HG02981 (cell line): ENCODE measurements at regions not wholly inside any gene's neighbourhood (a gene's known extent, or its start where the extent isn't known, plus 50 kb on each side); places are given as distances from the start of the nearest gene placed in this dataset.

Experiments
- ATAC-seq: cut with Tn5 transposase; IDR thresholded peaks from one replicate; pipeline ENCODE4 v1.9.1; 2021; ENCODE audit warnings: mild to moderate bottlenecking, moderate library complexity; ENCODE audit not compliant: unreplicated experiment

GRCh38 chr4:30653291-30653690 is 66.9 kb upstream of the PCDH7 start:
- ATAC-seq, result no peak

- ATAC-seq, result no peak
Measured at GRCh38 chr4:30656828-30657227, 63.3 kb upstream of the PCDH7 start.

- ATAC-seq, result no peak
Measured at GRCh38 chr4:30667919-30668318, 52.2 kb upstream of the PCDH7 start.

- ATAC-seq, result no peak
Measured at GRCh38 chr4:30670206-30670605, 50.0 kb upstream of the PCDH7 start.
